CD1c-positive myeloid dendritic cell (primary cell): ENCODE measurements at regions not wholly inside any gene's neighbourhood (a gene's known extent, or its start where the extent isn't known, plus 50 kb on each side); places are given as distances from the start of the nearest gene placed in this dataset.

ENCODE experiments used
- DNase-seq: peaks from one replicate; pipeline ENCODE4 v3.0.0-alpha.2; 2016; ENCODE audit errors: extremely low spot score

DNA sequence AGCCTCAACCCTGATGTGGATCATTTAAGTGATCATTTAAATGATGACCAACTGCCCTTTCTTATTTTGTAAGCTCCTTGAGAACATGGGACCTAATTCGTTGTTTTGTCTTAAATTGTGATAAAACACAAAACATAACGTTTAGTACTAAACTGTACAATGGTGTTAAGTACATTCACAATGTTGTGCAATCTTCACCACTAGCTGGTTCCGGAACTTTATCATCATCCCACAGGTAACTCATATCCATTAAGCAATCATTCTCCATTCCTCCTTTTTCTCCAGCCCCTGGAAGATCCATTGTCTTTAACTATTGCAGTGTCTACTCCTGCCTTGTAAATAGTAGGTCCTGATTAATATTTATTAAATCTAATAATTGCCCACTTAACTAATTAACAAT, 460.5 kb upstream of the BRINP1 start:
- no peak for DNase-seq

GRCh38 chr9:119829186-119829585, 460.0 kb upstream of the BRINP1 start:
- DNase-seq: no peak

- DNase-seq: no peak
Observed at GRCh38 chr9:119827526-119827925, 458.3 kb upstream of the BRINP1 start.

DNA sequence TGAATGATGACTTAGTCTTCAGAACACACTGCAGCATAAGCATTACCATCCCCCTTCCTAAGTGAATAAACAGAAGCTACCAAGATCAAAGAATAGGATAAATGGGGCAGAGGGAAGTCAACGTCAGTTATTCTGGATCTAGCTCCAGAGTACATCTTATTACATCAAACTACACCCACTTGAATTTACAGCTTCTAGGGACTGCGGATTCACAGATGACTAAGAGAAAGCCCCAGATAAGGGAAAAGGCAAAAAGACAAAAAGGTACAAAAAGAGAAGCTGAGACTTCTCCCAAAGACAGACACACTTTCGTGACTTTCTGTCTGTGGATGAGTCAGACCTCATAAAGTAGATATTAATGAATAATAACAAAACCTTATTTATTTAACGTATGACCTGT, 457.9 kb upstream of the BRINP1 start:
- no peak for DNase-seq

DNA sequence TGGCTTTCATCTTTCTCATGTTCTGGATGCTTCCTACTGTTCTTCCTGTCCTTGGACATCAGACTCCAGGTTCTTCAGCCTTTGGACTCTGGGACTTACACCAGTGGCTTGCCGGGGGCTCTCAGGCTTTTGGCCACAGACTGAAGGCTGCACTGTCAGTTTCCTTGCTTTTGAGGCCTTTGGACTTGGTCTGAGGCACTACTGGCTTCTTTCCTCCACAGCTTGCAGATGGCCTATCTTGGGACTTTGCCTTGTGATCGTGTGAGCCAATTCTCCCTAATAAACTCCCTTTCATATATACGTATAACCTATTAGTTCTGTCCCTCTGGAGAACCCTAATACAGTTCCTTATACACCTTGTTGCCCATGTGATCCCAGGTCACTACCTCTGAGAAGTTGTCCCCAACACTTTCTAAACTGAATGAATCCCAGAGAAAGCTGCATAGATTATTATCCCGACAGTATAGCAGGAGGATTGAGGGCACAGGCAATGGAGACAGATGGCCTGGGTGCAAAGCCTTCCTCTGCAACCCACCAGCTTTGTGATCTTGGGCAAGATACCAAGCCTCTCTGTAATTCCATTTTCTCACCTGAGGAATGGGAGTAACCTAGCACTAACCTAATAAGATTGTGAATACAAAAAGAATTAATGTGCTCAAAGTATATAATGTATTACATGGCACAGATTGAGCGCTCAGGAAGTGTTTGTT, 449.6 kb upstream of the BRINP1 start:
- no peak for DNase-seq

DNA sequence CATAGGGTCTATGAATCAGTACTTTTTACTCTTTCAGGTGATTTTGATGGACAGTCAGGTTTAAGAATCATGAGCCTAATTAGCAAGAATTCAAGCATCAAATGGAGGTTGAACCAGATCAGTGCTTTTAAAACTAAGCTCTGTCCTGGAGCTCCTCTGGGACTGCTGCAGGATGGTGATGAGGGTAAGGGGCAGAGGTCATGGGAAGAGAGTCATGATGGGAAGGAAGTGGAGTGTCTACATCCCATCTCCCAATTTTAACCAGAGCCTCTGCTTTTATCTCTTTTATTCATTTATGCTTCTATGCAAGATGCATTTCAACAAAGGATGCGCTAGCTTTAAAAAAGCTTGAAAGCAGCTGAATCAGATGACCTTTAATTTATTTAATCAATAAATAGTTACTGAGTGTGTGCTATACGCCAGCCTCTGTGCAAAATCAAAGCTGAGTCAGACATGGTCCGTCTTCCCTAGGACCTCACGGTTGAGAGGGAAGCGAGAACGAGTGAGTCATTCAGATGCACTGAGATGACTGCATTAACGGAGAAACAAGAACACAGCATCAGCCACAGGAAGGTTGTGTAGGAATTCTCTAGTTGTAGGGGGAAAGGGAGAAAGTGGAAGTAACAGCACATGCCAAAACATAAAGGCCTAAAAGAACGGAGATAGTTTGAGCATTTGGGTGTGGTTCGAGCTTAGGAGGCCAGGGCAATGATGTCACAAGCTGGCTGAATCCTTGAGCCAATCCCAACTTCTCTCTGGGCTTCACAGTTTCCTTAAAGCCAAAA, 441.6 kb upstream of the BRINP1 start:
- DNase-seq: no peak

GRCh38 chr9:119803679-119804078, 434.4 kb upstream of the BRINP1 start:
- DNase-seq: no peak

- DNase-seq: no peak
Observed at GRCh38 chr9:119802621-119803020, 433.4 kb upstream of the BRINP1 start.

- DNase-seq: no peak
Observed at GRCh38 chr9:119802133-119802532, 432.9 kb upstream of the BRINP1 start.

- no peak for DNase-seq
Observed at GRCh38 chr9:119801311-119801710, 432.1 kb upstream of the BRINP1 start.

GRCh38 chr9:119795395-119795794, 426.2 kb upstream of the BRINP1 start:
- DNase-seq: no peak

DNA sequence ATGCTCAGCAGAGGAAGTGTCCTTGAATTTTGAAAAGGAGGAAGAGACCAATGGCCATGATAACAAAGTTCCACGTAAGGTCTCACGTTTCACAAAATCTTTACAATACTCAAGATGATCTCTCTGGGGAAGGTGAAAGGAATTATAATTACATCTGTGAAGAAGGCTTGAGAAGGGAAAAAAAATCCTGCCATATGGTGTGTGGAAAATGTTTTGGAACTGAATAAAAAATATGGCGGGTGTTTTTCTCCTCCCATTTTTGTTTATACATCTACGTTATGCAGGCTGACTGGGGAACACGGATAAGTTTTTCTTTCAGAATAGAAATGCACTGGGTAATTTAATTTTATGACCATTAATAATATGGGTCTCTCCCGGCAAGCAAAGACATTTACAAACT, 425.6 kb upstream of the BRINP1 start:
- no peak for DNase-seq

- DNase-seq: no peak
Observed at GRCh38 chr9:119793218-119793617, 424.0 kb upstream of the BRINP1 start.

GRCh38 chr9:119792242-119792641, 423.0 kb upstream of the BRINP1 start:
- DNase-seq: no peak

DNA sequence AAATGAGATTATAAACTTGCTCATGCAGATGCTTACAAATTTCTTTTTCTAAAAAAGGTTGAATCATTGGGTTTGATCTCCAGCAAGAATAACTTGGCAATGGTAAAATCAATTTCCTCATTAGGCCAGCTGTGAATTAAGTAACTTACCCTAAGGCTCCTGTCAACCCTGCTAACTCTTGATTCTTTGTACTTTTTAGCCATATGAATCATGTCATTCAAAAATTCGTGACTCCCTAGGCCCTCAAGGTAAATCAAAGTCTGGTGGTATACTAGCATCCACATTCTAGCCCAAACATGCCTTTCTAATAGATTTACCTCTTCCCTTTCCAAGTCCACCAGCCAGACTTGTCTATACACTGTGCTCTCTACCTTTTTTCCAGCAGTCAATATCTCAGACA, 420.8 kb upstream of the BRINP1 start:
- no peak for DNase-seq

- no peak for DNase-seq
Observed at GRCh38 chr9:119788921-119789320, 419.7 kb upstream of the BRINP1 start.

DNA sequence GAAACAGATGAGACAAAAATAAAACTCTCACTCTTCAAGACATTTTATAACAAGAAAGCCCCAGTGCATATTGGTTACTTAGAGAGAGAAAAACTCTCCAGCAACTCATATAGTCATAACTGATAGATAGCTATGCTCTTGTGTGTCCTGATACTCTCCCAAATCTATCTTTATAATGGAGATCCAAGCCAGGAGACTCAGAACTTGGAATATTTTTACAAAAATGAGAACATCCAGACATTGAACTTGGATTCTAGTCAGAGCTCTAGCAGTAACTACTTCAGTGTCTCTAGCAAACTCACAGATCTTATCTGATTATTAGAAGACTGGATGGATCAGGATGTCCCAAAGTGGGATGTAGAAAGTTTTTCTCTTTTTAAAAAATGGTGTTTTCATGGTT, 412.7 kb upstream of the BRINP1 start:
- DNase-seq: no peak

DNA sequence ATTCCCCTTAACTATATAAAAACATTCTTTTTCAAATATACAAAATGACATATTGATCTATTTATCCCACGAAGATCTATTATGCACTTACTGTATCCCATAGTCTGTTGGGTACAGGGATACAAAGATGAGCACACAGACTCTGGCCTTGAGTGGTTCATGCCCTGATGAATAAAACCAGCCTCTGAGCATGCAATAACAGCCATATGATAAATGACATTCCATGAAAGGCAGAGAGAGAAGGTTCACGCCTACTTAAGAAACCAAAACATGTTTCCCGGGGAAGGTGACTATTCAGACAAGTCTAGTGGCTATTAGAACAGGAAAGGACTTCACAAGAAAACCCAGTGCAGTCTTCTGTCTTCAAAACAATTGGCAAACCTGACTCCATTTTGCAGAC, 406.2 kb upstream of the BRINP1 start:
- DNase-seq: no peak

DNA sequence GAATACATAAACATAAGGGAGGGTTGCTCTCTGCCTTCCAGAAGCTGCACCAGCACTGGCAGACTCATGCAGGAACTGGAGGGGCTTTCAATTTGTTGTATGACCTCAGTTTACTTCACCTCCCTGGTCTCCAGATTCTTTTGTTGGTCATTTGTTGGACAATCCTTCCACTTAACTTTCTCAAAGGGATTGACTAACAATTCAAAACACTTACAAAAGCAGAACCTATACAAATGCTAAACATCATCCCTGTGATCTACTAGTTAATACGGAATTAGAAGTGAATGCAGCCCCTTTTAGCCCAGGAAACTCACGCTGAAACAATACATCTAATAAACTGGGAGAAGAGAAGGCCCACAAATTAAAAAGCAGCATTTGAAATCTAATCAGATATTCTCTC, 404.6 kb upstream of the BRINP1 start:
- no peak for DNase-seq

DNA sequence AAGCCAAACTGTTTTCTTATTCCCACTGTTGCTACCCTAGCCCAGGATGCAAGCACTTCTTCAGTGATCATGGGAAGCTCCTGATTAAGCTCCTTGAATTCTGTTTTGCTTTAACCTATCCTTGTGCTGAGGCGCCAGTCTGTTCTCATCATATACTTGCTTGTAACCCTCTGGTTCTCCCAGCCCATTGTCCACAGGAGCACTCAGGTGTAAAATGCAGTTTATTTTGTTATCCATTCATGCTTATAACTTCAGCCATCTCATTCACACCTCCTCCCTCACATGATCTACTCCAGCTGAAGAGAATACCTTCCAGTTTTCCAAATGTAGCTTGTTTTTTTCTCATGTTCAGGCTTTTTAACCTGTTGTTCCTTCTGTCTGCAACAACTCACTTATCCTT, 402.1 kb upstream of the BRINP1 start:
- no peak for DNase-seq

- DNase-seq: no peak
Observed at GRCh38 chr9:119768266-119768665, 399.0 kb upstream of the BRINP1 start.

DNA sequence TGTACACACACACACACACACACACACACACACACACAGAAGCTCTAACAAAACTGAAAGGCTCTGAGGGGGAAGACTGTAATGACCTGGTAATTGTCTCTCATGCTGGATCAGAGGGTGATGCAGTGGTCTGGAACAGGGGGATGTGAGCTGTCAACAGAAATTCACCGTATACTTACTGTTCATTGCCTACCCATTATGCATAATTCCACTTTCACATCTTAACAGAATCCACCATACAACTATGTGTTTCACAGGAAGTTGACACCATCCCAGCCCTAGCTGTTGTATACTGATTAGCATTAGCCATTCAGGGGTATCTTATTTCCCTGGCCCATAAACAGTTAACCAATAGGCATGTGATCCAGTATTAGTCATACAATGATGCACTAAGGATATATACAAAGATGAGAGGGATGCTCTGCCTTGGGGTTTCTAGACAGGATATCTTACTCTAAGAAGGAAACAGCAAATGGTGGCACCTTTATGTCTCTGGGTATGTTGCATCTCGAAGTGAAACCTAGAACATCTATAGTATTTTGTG, 396.5 kb upstream of the BRINP1 start:
- DNase-seq: no peak

DNA sequence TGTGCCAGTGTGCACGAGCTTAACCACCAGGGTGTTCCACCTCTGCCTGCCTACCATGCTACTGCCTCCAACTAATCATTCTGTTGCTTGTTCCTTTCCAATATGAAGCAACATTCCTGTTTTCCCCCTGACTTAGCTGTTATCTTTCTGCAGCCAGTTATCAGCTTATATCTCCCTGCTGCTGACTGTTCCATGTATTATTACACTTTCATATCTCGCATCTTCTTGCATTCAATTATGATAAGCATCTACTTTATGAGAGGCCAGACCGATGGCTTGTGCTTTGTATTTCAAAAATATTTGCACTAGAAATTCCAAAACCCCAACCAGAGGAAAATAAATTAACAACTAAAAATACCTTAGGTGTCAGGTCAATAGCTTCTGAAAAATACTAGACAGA, 394.0 kb upstream of the BRINP1 start:
- DNase-seq: no peak
